Adrenal gland (tissue), 9 donors: ENCODE measurements at regions not wholly inside any gene's neighbourhood (a gene's known extent, or its start where the extent isn't known, plus 50 kb on each side); places are given as distances from the start of the nearest gene placed in this dataset.

Source experiments
- DNase-seq, 7 donors: peaks; one replicate each; pipeline ENCODE4 v3.0.0-alpha.2; 2019 to 2020
- H3K27ac ChIP-seq, 5 donors: fragments of 200-600 bp; sonication (generic) in 4 of 5; 1 replicate in 3 of 5; 2 replicates in 2 of 5; pipeline versions ENCODE4 v1.5.1 to v1.8.0; 2016 to 2020; ENCODE audit warnings: mild to moderate bottlenecking in 1 of 5
- H3K27me3 ChIP-seq: fragments of 200-600 bp; 2 replicates; pipeline ENCODE4 v1.8.0; 2021
- H3K36me3 ChIP-seq, 2 donors: fragments of 200-600 bp; replicated peaks in 1 of 2; 1 replicate in 1 of 2; 2 replicates in 1 of 2; pipeline versions ENCODE4 v1.5.1 to v1.8.0; 2018 to 2022
- H3K4me1 ChIP-seq, 2 donors: fragments of 200-600 bp; replicated peaks in 1 of 2; 1 replicate in 1 of 2; 2 replicates in 1 of 2; pipeline versions ENCODE4 v1.5.1 to v1.8.0; 2018 to 2021
- H3K4me3 ChIP-seq, 4 donors: fragments of 200-600 bp; sonication (generic) in 3 of 4; one replicate each; pipeline ENCODE4 v1.5.1; 2016 to 2018
- H3K9me3 ChIP-seq, 3 donors: fragments of 200-600 bp; sonication (generic) in 1 of 3; replicated peaks in 1 of 3; 1 replicate in 2 of 3; 2 replicates in 1 of 3; pipeline versions ENCODE4 v1.5.1 to v1.8.0; 2016 to 2021
- CTCF ChIP-seq, 6 experiments: fragments of 450-650 bp in 4 of 6; fragments of 200-600 bp in 2 of 6; sonication (generic) in 1 of 6; IDR thresholded peaks; 1 replicate in 5 of 6; 2 replicates in 1 of 6; pipeline versions ENCODE4 v1.5.1 to v1.8.0; 2016 to 2021; ENCODE audit warnings: antibody characterized with exemption in 6 of 6, mild to moderate bottlenecking in 2 of 6, moderate library complexity in 1 of 6
- POLR2A ChIP-seq, 2 donors: fragments of 450-650 bp; IDR thresholded peaks; one replicate each; pipeline ENCODE4 v1.6.1; 2017; ENCODE audit warnings: antibody characterized with exemption in 2 of 2, mild to moderate bottlenecking in 2 of 2, moderate library complexity in 1 of 2
- WGBS, 4 donors: extraction: QIAGEN DNeasy Blood & Tissue Kit in 2 of 4; methylation state at CpG; one replicate each; pipeline versions ENCODE4 v1.1.5 to v1.1.7; 2013 to 2017; 5-methylcytosine and 5-hydroxymethylcytosine counted together
- intact Hi-C, 2 donors: fragments of 100-400 bp; cut with DNase I; formaldehyde crosslinking; loops; one replicate each; pipeline versions ENCODE4 v1.14.1 to v1.15.0; 2022 to 2023
- donor health status: healthy with polysubstance abuse.
- donor health status: Bipolar disorder and iron deficiency.
- donor health status: DM: yes; HTN: yes; CAD: no.
- donor health status: DM: no; HTN: no; CAD: no.
- donor health status: DM: no; HTN: no; CAD: no.

- no peak for DNase-seq
- Histone ChIP-seq H3K4me1 (no peaks in the 10 kb centered on the region), H3K27ac (no peak overlapping the region), H3K27me3 (no peaks in the 10 kb centered on the region), H3K36me3 (no peaks in the 10 kb centered on the region), H3K9me3 (no peaks in the 10 kb centered on the region), H3K4me3 (no peak overlapping the region)
- TF ChIP-seq CTCF (IDR thresholded peaks at IDR 0.05) = no peak
- TF ChIP-seq POLR2A (IDR thresholded peaks at IDR 0.05) = no peak
- intact Hi-C loops = no loop called here
These were observed 234.7 kb upstream of the GPR149 start for GRCh38 chr3:154664714-154665113.

- no peaks in the 10 kb centered on the region for H3K36me3 ChIP-seq
- H3K4me1 ChIP-seq = no peaks in the 10 kb centered on the region
- TF ChIP-seq CTCF (IDR thresholded peaks at IDR 0.05) (no peak), POLR2A (IDR thresholded peaks at IDR 0.05) (no peak)
- no peaks in the 10 kb centered on the region for H3K27me3 ChIP-seq
- no peak overlapping the region for H3K27ac ChIP-seq
- no peak for DNase-seq
- no peaks in the 10 kb centered on the region for H3K9me3 ChIP-seq
- H3K4me3 ChIP-seq = no peak overlapping the region
- intact Hi-C loops = no loop called here
- WGBS, 4 donors = 72 to 84% (median 75%) methylated on average over 3 of the region's 3 CpGs
These were observed 232.9 kb upstream of the GPR149 start for GRCh38 chr3:154662851-154663250.

DNA sequence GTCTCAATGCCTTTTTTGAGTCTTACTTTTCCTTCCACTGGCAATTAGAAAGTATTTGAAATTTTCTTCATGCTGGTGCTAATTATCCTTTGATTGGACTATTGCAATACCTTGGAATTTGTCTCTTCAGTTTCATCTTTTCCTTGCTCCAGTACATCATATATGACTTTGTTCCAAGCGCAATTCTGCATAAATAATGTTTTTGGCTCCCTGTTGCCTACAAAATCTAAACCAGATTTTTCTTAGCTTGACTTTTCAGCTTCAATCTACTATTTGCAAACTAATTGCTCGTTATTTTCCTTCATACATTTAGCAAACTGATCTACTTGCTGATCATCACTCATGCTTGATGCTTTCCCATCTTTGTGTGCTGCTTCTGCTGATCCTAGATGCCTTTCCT lies 230.8 kb upstream of the GPR149 start:
- H3K27me3 ChIP-seq = no peaks in the 10 kb centered on the region
- no peak for DNase-seq
- 58 to 67% (median 61%) methylated on average over 2 of the region's 2 CpGs for WGBS, 4 donors
- no peak overlapping the region for H3K27ac ChIP-seq
- no peaks in the 10 kb centered on the region for H3K36me3 ChIP-seq
- H3K4me1 ChIP-seq = no peaks in the 10 kb centered on the region
- H3K4me3 ChIP-seq = no peak overlapping the region
- intact Hi-C loops = no loop called here
- no peak for TF ChIP-seq CTCF (IDR thresholded peaks at IDR 0.05)
- no peaks in the 10 kb centered on the region for H3K9me3 ChIP-seq

DNA sequence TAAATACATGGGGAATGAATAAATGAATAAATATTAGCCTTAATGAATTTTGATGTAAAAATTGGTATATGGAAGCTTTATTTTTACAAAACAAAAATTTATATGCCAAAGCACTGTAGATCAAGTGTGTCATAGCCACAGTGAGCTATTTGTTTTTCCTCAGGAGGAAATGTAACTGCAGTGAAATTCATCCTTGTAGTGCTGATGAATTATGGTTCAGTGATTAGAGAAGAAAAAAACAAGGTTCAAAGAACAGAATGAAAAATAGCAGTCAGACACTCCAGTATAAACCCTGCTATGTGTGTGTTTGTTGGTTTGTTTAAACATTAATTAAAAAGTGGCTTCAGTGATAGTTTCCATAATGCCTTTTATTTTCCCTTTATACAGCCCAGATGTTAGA lies 228.0 kb upstream of the GPR149 start:
- Histone ChIP-seq H3K36me3 (no peaks in the 10 kb centered on the region), H3K4me3 (no peak overlapping the region), H3K27ac (no peak overlapping the region), H3K27me3 (no peaks in the 10 kb centered on the region), H3K9me3 (no peaks in the 10 kb centered on the region), H3K4me1 (no peaks in the 10 kb centered on the region)
- DNase-seq = no peak
- TF ChIP-seq POLR2A (IDR thresholded peaks at IDR 0.05) (no peak), CTCF (IDR thresholded peaks at IDR 0.05) (no peak)
- intact Hi-C loops = no loop called here
